ENCODE measurements at regions not wholly inside any gene's neighbourhood (a gene's known extent, or its start where the extent isn't known, plus 50 kb on each side); places are given as distances from the start of the nearest gene placed in this dataset.

- no peaks in the 10 kb centered on the region for H3K4me1 ChIP-seq
- no peak overlapping the region for H3K27ac ChIP-seq
- H3K9me3 ChIP-seq (replicated peaks in 1 of 11), result no peaks in the 10 kb centered on the region
- H3K36me3 ChIP-seq, result no peaks in the 10 kb centered on the region
- no peaks in the 10 kb centered on the region for H4K20me1 ChIP-seq
- no peaks in the 10 kb centered on the region for H3K27me3 ChIP-seq
- TF ChIP-seq Cebpa-rat (IDR thresholded peaks at IDR 0.05), result no peak
- H3K4me3 ChIP-seq, result no peak overlapping the region
- no peak overlapping the region for H3K4me2 ChIP-seq
- H3K9ac ChIP-seq, result no peak overlapping the region
These were observed 61.4 kb upstream of the DAB2IP start for GRCh38 chr9:121589986-121590385.

- Histone ChIP-seq H3K4me1 (no peaks in the 10 kb centered on the region), H3K36me3 (no peaks in the 10 kb centered on the region), H3K4me2 (no peak overlapping the region), H3K9me3 (replicated peaks in 1 of 11) (peaks cover 3 to 8% (median 7%) of the 10 kb centered on the region in 11 experiments), H4K20me1 (no peaks in the 10 kb centered on the region), H3K4me3 (no peak overlapping the region), H3K27ac (no peak overlapping the region), H3K27me3 (peaks cover 0 to 7% (median 5%) of the 10 kb centered on the region in 11 experiments; a peak in 16 of 22 replicates), H3K9ac (no peak overlapping the region)
- no peak for TF ChIP-seq Cebpa-rat (IDR thresholded peaks at IDR 0.05)
These were observed 59.2 kb upstream of the DAB2IP start for GRCh38 chr9:121592265-121592664.

DNA sequence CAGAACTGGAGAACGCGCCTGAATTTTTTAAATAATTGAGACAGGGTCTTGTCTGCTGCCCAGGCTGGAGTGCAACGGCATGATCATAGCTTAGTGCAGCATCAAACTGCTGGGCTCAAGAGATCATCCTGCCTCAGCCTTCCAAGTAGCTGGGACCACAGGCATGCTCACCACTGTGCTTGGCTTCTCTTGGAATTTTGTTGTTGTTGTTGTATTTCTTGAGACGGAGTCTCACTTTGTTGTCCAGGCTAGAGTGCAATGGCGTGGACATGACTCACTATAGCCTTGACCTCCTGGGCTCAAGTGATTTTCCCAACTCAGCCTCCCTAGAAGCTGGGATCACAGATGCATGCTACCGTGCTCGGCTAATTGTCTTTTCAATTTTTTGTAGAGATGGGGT lies 58.4 kb upstream of the DAB2IP start:
- Histone ChIP-seq H3K9me3 (replicated peaks in 1 of 11) (peaks cover 11 to 16% (median 15%) of the 10 kb centered on the region in 11 experiments), H3K9ac (no peak overlapping the region), H3K4me1 (no peaks in the 10 kb centered on the region), H4K20me1 (no peaks in the 10 kb centered on the region), H3K4me2 (no peak overlapping the region), H3K27me3 (peaks cover 6 to 15% (median 13%) of the 10 kb centered on the region in 11 experiments), H3K4me3 (no peak overlapping the region), H3K36me3 (no peaks in the 10 kb centered on the region; a peak in 1 of 22 replicates), H3K27ac (no peak overlapping the region)
- TF ChIP-seq Cebpa-rat (IDR thresholded peaks at IDR 0.05), result no peak

GRCh38 chr9:121596515-121596914 lies 54.9 kb upstream of the DAB2IP start:
- Histone ChIP-seq H3K36me3 (no peaks in the 10 kb centered on the region; a peak in 1 of 22 replicates), H3K4me2 (no peak overlapping the region), H3K27ac (no peak overlapping the region), H4K20me1 (no peaks in the 10 kb centered on the region), H3K4me1 (peaks cover 21 to 28% (median 26%) of the 10 kb centered on the region in 10 experiments; a peak in 19 of 20 replicates), H3K4me3 (no peak overlapping the region), H3K27me3 (peaks cover 34 to 50% (median 47%) of the 10 kb centered on the region in 11 experiments), H3K9ac (no peak overlapping the region), H3K9me3 (replicated peaks in 1 of 11) (peaks cover 18 to 27% (median 24%) of the 10 kb centered on the region in 11 experiments)
- TF ChIP-seq Cebpa-rat (IDR thresholded peaks at IDR 0.05), result no peak

DNA sequence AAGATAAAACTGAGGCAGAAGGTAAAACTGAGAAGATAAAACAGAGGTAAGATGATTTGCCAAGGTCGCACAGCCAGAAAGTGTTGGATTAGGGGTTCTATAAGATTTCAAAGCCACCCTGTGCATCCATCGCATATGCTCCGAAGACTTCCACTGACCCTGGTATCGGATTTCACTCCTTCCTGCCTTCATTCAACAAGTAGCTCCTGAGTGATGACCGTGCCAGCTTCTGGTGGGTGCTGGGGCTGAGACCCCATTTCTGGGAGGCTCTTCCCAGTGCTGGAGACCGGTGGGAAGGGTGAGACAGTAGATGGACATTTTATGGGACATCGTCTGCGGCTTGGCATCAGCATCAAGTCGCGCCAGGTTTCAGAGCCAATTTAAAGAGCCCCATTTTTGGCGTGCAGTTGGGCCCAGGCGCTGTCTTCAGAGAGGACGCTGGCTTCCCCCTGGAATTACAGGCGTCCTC lies 53.7 kb upstream of the DAB2IP start:
- Histone ChIP-seq H3K9me3 (replicated peaks in 1 of 11) (peaks cover 18 to 27% (median 24%) of the 10 kb centered on the region in 11 experiments), H3K9ac (no peak overlapping the region), H4K20me1 (no peaks in the 10 kb centered on the region), H3K27me3 (peaks cover 39 to 58% (median 54%) of the 10 kb centered on the region in 11 experiments), H3K4me1 (peaks cover 24 to 38% (median 35%) of the 10 kb centered on the region in 10 experiments; a peak in 19 of 20 replicates), H3K4me3 (no peak overlapping the region), H3K4me2 (no peak overlapping the region), H3K36me3 (no peaks in the 10 kb centered on the region; a peak in 1 of 22 replicates), H3K27ac (no peak overlapping the region)
- no peak for TF ChIP-seq Cebpa-rat (IDR thresholded peaks at IDR 0.05)

DNA sequence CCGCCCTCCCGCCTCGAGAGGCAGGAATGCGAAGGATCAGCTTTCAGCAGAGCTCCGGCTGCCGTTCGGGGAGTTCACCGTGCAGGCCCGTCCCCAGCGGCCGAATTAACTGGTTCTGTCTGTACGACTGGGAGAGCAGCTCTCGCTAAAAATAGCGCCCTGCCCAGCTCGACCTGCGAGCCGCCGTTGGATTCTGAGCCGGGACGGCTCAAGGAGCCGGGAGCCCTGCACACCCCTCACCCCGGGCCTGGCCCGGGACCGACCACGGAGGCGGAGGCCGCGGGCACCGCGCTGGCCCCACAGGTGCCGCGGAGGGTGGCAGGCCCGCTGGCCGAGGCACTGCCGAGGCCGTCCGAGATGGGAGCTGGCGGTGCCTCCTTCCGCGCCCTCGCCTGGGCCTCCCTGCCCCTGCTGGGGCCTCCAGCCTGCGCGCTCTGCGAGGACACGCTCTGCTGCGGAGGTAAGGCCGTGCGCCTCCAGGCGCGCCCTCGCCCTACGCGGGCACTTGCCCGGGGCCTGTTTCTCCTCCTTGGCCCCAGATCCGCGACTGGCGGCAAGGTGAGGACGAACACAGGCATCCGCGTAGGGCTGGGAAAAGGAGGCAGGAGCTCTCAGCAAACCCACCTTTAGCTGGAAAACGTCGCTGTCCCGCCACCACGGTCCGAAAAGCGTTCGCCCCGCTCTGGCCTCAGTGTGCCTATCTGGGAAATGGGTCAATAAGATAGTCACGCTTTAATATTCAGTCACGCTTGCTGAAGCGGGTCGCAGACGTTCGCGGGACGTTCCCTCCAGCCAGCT lies 53.1 kb upstream of the DAB2IP start:
- H3K4me2 ChIP-seq, result peak overlapping the region in 2 of 11 experiments; percentile 95; a peak in 4 of 22 replicates
- no peak overlapping the region for H3K9ac ChIP-seq
- TF ChIP-seq Cebpa-rat (IDR thresholded peaks at IDR 0.05), result no peak
- peaks cover 27 to 44% (median 41%) of the 10 kb centered on the region in 10 experiments for H3K4me1 ChIP-seq
- H3K9me3 ChIP-seq (replicated peaks in 1 of 11), result peaks cover 18 to 27% (median 24%) of the 10 kb centered on the region in 11 experiments
- H3K27me3 ChIP-seq, result peaks cover 39 to 58% (median 56%) of the 10 kb centered on the region in 11 experiments
- no peak overlapping the region for H3K27ac ChIP-seq
- H3K36me3 ChIP-seq, result no peaks in the 10 kb centered on the region; a peak in 1 of 22 replicates
- H3K4me3 ChIP-seq, result 0 out of 20 replicates have a peak overlapping the region, but pooled peaks of 1 of the 10 experiments have one; percentile 71
- no peaks in the 10 kb centered on the region for H4K20me1 ChIP-seq

GRCh38 chr9:121598965-121599871 lies 52.2 kb upstream of the DAB2IP start:
- peak overlapping the region; percentile 30 to 79 (median 62); a peak in 21 of 22 replicates for H3K9ac ChIP-seq
- TF ChIP-seq Cebpa-rat (IDR thresholded peaks at IDR 0.05), result no peak
- no peaks in the 10 kb centered on the region for H4K20me1 ChIP-seq
- peaks cover 35 to 52% (median 50%) of the 10 kb centered on the region in 10 experiments for H3K4me1 ChIP-seq
- H3K36me3 ChIP-seq, result no peaks in the 10 kb centered on the region; a peak in 1 of 22 replicates
- H3K4me2 ChIP-seq, result peak overlapping the region; percentile 80 to 98 (median 95)
- H3K9me3 ChIP-seq (replicated peaks in 1 of 11), result peaks cover 18 to 27% (median 24%) of the 10 kb centered on the region in 11 experiments
- H3K4me3 ChIP-seq, result peak overlapping the region; percentile 51 to 71 (median 59)
- peak overlapping the region in 5 of 11 experiments; percentile 29 to 48 (median 37); a peak in 9 of 22 replicates for H3K27ac ChIP-seq
- peaks cover 39 to 58% (median 56%) of the 10 kb centered on the region in 11 experiments for H3K27me3 ChIP-seq

- no peaks in the 10 kb centered on the region; a peak in 1 of 22 replicates for H3K36me3 ChIP-seq
- peak overlapping the region; percentile 51 to 71 (median 59) for H3K4me3 ChIP-seq
- peaks cover 39 to 58% (median 56%) of the 10 kb centered on the region in 11 experiments for H3K27me3 ChIP-seq
- H3K4me1 ChIP-seq, result peaks cover 44 to 61% (median 58%) of the 10 kb centered on the region in 10 experiments
- H3K27ac ChIP-seq, result peak overlapping the region in 5 of 11 experiments; percentile 29 to 48 (median 37); a peak in 8 of 22 replicates
- peak overlapping the region; percentile 80 to 98 (median 95) for H3K4me2 ChIP-seq
- no peaks in the 10 kb centered on the region for H4K20me1 ChIP-seq
- no peak for TF ChIP-seq Cebpa-rat (IDR thresholded peaks at IDR 0.05)
- peaks cover 18 to 27% (median 24%) of the 10 kb centered on the region in 11 experiments for H3K9me3 ChIP-seq (replicated peaks in 1 of 11)
- H3K9ac ChIP-seq, result peak overlapping the region; percentile 30 to 79 (median 62); a peak in 21 of 22 replicates
These were observed 51.4 kb upstream of the DAB2IP start for GRCh38 chr9:121599872-121600585.
